Kasumi-1 (cell line): ENCODE measurements at regions not wholly inside any gene's neighbourhood (a gene's known extent, or its start where the extent isn't known, plus 50 kb on each side); places are given as distances from the start of the nearest gene placed in this dataset.

Experiments used
- DNase-seq, 2 experiments: peaks; one replicate each; lab custom pipeline; 2025; lab: John Stamatoyannopoulos, UW

DNA sequence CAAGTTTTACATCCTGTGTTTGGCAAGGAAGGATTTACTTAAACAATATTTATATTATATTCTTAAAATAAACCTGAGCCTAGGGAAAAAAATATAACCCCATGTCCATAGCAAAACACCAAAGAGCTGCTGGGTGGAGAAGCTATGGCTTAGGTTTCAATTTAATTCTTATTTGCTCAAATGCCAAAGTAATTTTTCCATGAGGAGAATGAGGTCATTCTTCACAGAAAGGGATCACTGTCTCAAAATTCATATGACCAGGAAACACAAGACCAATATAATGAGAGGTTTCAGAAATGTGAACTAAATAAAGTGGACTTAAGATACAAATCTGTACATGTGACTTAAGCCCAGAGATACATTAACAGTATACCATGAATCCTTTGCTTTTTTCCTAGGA lies 195.0 kb downstream of the PHLDA1 start:
- no peak for DNase-seq

DNA sequence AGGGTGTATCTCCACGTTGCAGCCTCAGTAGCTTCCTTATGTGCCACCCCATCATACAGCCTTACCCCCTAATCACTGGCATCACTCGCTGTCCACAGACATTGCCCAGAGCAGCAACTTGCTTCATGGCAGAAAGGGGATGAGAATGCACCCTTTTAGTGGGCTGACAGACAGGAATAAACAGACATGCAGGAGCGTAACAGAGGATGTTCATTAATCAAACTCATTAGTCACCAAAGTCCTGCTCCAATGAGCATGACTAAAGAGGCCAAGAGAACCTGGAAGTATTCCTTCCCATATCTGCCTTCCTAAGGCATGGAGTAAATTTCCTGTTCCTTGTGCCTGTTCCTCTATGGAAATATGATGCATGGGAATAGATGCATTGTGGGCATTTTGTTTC lies 197.0 kb downstream of the PHLDA1 start:
- DNase-seq, result no peak

DNA sequence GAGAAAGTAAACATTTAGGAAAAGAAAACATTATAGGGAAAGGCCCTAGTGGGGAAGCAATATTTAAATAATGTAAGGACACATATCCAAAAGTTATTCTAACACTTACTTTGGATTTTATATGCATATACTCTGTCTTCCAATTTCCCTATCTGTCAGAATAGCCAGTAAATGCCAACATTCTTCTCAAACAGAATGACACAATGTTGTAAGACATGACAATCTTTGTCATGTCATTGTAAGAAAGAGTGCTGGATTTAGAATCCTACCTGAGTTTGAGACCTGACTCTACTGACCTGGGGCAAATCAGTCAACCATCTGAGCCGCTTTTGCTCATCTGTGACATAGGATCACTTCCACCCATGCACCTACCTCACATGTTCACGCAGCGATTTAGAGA lies 198.3 kb downstream of the PHLDA1 start:
- no peak for DNase-seq

DNA sequence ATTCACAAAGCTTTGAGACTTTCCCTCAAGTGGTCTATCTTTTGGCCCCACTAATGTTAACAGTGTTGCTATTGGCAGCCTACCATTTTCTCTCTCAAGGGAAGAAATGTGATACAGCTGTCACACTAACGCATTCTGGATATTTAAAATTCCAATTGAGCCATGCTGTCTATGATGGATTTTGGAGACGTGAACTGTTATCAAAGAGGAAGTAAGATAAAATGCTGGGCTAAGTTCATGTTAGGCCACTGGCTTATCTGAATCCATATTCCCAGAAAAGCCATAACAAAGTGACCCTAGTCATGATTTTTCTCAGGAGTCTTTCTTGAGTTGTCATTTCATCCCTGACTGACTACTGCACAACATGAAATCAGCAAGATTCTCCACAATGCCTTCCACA lies 200.2 kb downstream of the PHLDA1 start:
- no peak for DNase-seq

DNA sequence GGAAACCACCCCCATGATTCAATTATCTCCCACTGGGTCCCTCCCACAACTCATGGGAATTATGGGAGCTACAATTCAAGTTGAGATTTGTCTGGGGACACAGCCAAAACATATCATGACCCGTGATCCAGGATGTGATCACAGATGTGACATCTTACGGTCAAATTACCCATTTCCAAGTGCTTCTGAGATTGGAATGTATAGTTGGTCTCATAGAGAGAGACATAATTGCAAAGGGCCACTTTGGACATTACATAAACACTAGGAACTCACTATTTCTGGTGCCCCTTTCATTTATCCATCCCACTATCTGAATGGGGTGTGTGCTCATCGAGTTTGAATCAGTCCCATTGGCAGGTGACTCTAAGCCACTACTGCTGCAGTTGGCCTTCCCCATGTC lies 204.5 kb downstream of the PHLDA1 start:
- no peak for DNase-seq

DNA sequence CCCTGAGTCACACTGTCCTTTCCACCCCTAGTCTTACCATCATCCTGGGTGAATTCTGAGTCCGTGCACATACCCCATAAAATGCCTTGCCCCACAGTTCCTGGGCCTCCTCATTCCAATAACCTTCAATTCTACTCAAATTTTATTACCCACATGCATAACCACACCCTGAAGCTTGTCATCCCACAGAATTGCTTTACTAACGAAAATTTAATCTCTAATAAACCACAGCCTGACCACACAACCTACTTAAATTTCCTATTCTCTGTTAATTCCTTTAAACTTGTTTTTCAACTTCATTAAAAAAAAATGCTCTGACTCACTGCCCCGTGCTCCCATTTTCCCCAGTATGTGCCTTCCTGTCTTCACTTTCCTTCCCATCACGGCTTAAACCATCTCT lies 205.9 kb downstream of the PHLDA1 start:
- no peak for DNase-seq

DNA sequence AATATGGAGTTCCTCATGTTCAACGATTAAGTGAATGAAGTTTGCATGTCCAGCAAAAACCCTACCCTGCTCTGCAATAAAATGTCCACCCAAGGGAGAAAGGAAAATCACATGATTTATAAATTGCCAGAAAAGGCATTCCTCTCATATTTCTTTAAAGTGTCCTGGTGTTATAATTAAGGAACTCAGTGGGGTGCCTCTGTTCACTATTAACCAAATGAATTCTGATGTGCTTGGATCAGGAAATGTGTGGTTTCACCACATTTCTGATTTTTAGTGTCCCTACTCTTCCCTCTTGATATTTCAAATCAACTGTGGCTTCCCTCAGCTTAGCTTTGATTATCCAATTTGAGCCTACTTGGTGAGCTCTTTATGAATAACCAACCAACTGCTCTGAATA lies 208.1 kb downstream of the PHLDA1 start:
- no peak for DNase-seq

DNA sequence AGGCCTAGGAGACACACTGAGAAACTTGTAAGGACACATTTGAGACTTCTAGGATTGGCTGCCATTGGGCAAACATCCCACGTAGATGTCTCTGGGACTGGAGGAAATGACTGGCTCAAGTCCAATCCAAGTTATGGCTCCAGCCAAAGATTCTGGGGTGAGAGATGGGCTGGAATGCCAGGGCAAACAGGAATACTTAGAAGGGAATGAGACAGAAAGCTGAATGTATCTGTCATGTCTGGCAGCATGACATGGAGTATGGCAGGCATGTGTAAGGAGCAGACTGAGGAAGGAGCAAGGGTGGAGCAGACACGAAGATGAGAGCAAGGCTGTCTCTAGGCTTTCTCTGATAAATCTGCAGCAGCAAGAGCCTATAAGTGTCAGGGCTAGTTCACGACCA lies 209.2 kb downstream of the PHLDA1 start:
- DNase-seq, result no peak

DNA sequence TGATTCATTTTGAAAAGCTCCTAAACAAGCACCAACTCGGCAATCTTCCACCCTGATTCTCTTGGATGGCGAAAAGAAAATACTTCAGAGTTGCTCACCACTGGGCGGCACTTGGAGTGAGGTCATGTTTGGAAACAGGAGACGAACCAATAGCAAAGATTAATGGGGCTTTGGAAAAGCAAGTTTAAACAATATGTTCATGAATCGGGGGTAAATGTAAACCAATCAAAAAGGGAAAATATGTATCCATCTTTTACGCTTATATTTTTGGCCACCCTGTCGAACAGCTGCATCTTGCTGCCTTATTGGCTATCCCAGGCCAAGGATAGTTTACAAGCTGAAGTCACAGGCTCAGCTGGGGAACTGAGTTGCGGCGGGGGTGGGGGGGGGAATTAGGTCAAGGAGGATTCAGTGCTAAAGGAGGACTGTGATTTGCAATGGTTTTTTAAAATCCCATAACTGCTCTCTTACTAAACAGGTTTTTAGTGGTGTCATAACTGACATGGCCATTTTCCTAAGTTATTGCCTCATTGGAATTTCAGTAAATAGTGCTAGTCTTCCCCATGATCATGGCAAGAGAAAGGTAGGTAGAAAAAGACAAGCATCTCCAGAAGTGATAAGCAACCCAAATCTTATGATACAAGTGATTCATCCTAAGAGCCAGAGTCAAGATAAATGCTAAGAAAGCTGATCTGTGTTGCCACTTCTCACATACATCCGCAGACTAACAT lies 210.6 kb downstream of the PHLDA1 start:
- DNase-seq, result no peak

DNA sequence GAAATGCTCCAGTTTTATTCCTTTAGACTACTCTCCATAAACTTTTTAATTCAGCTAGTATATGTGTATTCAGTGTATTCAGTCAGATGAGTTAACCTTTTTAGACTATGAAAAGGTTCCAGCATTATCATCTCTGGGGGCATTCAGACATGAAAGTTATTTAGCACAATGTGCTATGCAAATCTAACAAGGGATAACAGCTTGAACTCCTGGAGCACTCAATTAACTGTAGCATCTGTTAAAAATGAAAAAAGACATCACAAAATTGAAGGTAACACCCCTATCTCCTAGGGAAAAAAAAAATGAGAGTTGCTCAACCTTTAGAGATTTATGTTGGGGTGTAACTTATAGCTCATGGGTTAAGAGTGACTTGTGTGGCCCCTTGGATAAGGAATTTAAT lies 211.5 kb downstream of the PHLDA1 start:
- DNase-seq, result no peak

DNA sequence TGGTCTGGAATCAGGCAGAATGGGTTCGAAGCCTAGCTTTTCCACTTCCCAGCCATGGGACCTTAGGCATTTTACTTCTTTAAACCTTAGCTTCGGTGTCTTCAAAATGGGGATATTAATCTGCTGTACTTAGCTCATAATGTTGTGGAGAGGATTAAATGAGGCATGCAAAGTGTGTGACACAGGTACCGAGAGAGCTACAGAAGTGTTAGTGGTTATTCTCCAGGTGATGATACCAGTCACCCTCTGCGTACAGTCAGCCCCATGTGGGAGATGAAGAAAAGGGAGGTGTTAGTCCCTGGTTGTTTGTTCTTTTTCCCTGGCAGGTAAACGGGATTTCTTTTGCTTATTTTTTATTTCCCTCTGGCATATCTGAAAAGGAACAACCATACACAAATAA lies 212.1 kb downstream of the PHLDA1 start:
- DNase-seq, result no peak

DNA sequence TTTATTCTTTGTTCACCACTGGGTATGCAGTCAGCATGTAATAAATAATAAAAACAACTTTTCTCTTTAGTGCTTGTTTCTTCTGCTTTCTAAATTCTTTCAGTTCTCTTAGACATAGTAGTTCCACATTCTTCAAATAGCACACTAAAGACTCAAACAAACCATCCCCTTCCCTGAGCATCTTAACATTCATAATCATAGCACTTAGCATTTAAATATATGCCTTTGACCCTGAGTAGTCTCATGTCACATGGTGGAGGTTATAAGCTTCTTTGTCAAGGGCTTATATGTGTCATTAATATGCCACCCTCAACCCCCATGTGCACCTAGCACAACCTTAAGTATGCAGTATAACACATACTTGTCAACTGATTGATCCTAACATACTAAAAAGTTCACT lies 212.7 kb downstream of the PHLDA1 start:
- DNase-seq, result no peak

DNA sequence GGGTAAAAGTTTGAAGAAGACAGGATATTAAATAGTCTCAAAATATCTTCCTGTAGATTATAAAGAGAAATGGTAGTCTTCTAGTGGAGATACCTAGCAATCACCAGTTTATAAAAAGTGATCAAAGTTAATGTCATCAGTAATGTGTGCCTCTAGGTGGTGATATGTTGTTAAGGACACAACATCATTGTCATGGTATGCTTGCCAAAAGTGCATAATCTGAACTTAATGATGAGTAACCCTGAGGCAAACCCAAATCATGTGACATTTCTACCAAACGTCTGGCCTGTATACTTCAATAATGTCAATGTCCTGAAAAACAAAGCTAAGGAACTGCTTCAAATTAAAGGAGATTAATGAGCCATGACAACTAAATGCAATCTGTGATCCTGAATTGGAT lies 214.7 kb downstream of the PHLDA1 start:
- peak; percentile 15 to 27 for DNase-seq

DNA sequence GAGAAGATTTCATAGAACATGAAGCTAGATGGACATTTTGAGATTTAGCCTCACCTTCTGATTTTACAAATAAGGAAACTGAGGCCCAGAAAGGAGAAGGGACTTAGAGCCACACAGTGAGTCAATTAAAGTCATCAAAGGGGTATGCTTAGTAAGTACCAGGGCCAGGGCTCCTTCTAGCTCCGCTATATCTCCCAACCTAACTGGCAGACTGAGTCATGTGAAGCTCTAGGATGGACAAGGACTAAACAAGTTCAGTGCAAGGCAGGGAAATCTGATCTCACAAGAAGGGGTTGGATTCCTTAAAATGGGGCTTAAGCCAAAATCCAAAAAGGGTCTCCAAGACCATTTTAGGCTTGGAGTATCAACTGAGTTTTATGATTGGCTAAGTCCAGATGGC lies 215.8 kb downstream of the PHLDA1 start:
- DNase-seq, result no peak

DNA sequence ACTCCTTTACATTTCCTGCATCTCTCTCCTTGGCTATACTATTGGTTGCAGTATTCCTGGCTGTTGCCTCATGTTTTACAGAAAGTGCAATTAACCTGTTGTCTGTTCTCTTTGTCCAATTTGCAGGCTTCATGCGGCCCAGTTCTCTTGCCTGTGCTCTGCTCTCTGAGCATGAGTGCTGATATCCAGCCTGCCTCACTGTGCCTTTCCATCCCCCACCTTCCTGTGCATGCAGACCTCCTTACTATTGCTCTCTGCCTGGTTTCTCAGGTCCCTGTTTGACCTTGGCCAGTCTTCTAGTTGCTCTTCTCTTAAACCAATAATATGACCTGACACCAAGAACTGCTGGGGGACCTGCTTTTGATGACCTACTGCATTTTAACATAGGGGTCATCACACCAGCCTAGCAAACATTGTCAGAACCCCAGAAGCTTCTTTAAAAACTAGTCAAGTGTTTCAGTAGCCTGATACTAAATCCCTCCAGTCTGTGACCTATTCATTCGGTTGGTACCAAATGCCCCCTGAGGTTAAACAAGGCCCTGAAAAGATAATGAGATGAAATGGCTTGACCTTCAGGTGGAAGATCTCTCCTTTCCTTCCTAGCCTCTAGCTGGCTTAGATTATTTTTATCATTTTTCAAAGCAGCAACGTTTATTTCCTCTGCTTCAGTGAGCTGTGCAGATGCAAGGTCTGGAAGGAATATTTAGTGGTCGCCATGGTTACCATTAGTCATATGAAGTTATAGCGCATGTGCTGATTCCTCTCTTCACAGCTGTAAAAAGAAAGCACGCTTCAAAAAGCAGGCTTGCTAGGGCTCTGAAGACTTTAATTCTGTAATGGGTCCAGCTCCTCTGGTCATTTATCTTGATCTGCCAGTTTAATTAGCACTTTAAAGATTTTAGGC lies 216.5 kb downstream of the PHLDA1 start:
- peak; percentile 5 to 22 for DNase-seq

DNA sequence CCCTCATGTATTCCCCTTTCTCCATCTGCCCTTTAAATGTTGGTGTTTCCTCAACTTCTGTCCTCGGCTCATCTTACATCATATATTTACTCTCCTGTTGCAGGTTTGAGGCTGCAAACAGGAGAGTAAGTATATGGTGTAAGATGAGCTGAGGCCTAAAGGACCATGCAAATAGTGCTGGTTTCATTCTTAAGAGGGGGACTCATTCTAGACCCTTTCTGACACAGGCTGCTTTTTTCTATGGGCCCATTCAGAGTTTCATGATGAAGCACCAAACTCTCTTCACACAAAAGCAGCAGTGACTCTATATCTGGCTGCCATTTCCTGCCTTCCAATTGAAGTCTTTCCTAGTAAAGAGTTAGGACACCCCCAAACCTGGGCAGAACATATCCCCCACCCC lies 218.5 kb downstream of the PHLDA1 start:
- DNase-seq, result no peak

DNA sequence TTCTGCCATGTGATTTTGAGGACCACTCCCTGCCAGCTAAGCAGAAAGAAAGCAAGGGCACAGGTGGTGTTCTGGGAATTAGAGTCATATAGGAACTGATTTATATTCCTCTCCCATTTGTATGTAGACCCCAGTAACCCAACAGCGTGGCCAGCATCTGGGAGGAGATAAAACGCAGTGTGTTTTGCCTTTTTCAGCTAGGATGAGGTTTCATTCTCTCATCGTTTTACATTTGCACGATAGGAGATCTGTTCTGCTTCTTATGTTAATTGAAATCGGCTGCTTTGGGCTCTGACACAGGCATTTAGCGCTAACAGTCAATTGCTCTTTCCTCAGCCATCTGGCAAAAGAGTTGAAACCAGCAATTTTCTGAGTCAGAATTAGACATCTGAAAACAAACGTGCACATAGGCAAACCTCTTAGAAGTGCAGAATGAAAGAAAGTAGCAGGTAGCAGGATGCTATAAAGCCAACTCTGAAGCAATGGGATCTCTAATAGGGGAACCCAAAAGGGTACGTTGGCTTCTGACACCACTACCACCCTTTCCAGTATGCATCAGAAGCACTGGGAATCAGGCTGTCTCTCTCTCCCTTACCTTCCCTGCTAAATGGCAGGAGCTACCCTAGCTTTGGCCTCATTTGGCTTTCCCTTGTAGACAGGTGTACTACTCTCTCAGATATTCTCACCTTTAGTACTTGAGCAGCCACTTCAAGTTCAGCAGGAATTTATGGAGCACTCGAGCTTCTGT lies 219.1 kb downstream of the PHLDA1 start:
- no peak for DNase-seq

DNA sequence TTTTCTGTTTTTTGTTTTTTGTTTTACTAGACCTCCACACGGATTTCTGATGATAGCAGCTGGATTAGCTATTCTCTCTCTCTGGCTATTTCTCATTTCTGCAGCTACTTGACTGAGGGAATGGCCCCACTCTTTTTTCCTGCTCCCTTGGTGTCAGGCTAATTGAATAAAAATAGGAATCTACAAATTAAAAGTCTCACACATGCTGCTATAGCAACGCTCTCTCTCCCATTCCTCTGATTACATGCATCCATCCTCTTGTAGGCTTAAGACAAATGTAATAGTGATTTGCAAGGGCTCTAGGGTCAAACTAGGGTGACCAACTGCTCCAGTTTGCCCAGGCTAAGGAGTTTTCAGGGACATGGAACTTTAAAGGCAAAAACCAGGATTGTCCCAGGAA lies 221.8 kb downstream of the PHLDA1 start:
- no peak for DNase-seq

DNA sequence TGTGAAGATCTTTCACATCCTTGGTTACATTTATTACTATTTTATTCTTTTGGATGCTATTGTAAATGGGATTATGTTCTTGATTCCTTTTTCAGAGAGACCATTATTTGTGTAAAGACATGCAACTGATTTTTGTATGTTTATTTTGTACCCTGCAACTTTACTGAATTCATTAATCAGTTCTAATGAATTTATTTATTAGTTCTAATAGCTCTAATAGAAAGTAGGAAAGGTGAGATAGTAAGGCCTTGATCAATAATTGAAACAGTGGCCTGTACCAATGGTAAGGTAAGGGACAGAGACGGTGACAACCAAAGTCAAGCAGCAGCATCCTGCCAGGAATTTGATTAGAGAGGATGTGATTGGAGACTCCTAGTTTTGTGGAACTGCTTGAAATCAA lies 224.1 kb downstream of the PHLDA1 start:
- no peak for DNase-seq

DNA sequence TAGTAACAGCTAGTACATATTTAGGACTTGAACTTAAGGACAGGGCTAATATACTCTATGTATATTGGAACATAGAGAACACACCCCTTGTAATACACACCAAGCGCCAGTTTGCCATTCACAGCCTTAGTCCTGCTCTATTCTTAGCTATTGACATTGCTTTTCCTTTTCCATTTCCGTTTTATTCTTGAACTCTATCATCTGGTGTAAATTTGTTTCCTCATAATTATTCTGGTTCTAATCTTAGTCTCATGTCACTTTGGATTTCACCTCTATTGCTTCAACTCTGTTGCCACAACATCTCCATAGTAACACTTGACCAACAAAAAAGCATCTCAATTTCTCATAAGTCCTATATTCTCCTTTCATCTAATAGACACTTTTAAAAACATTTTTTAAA lies 225.7 kb downstream of the PHLDA1 start:
- DNase-seq, result no peak

DNA sequence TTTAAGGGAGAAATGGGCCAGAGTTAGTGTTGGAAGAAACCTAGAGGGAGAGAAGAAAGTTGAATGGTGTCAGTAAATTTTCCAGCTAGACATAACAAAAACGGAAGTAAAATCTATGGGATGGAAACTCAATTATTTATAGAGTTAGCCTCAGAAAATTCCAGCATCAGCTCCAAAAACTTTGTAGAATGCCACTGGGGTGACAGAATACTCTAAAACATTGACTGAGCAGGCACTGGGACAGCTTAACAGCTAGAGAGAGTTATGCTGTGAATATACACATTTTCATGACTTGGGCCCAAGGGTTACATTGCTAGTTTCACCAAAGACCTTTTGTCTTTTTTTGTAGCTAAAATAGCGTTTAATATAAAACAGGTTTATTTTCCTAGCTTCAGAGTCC lies 226.3 kb downstream of the PHLDA1 start:
- DNase-seq, result no peak

DNA sequence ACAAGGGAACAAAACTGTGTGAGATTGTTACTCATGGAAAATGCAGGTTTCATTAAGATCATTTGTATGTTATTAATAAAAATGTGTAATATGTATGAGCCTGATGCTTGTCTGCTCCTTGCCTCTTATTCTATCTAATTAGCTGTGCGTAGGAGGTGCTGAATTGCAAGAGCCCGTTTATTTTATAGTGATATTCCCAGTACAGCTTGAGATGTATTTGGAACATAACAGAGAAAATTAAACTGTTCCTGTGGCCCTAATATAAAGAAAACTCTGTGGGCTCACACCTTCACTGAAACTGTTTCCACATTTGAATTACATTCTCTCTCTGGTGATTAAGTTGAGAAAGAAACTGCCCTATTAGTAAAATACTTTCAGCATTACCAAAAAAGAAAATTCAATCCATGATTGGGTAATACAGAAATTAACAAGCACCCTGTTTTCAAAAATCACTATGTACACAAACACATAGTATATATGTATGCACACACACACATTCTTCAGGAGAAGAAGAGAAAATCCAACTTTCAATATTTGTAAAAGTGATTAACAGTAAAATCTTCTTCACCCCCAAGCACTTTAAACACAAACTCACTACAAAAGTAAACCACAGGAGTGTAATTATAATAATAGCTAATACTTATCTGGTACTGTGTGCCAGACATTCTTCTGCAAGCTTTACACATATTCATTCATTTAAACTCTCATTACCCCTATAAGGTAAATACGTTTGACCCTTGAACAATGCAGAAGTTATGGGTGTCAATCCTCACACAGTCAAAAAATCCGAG lies 233.2 kb downstream of the PHLDA1 start:
- DNase-seq, result no peak
